ENCODE measurements at regions not wholly inside any gene's neighbourhood (a gene's known extent, or its start where the extent isn't known, plus 50 kb on each side); places are given as distances from the start of the nearest gene placed in this dataset.

GRCh38 chr12:66963901-66964300 lies 285.0 kb upstream of the GRIP1 start:
- TF ChIP-seq ZNF770 (CRISPR knock-in tag; IDR thresholded peaks at IDR 0.05) (no peak), TBL1XR1 (IDR thresholded peaks at IDR 0.05; ENCODE audit: borderline replicate concordance, low read length, partially characterized antibody) (no peak), MXD4 (CRISPR knock-in tag; IDR thresholded peaks at IDR 0.05) (no peak), HMG20A (CRISPR knock-in tag; IDR thresholded peaks at IDR 0.05; ENCODE audit: borderline replicate concordance) (no peak), ELF4 (CRISPR knock-in tag; IDR thresholded peaks at IDR 0.05; ENCODE audit: borderline replicate concordance) (no peak), ZNF891 (CRISPR knock-in tag; IDR thresholded peaks at IDR 0.05) (no peak), REST (IDR thresholded peaks at IDR 0.05; ENCODE audit: borderline replicate concordance in 1 of 2, low read depth in 1 of 2, low read length in 2 of 2) (no peak), ZBTB39 (CRISPR knock-in tag; IDR thresholded peaks at IDR 0.05) (no peak), ZBTB26 (CRISPR knock-in tag; IDR thresholded peaks at IDR 0.05; ENCODE audit: borderline replicate concordance) (no peak), TAF1 (CRISPR knock-in tag; IDR thresholded peaks at IDR 0.05) (no peak), RFX1 (IDR thresholded peaks at IDR 0.05) (no peak), YY1 (IDR thresholded peaks at IDR 0.05; ENCODE audit: insufficient read depth, insufficient replicate concordance, low read depth, low read length) (no peak), UBTF (CRISPR knock-in tag; IDR thresholded peaks at IDR 0.05) (no peak), ZNF563 (CRISPR knock-in tag; IDR thresholded peaks at IDR 0.05) (no peak)

All from HepG2 (cell line).